Epithelial cell of esophagus (primary cell): ENCODE measurements at regions not wholly inside any gene's neighbourhood (a gene's known extent, or its start where the extent isn't known, plus 50 kb on each side); places are given as distances from the start of the nearest gene placed in this dataset.

Source experiments
- DNase-seq: peaks from one replicate; pipeline ENCODE4 v3.0.0; 2010; ENCODE audit warnings: low read depth
- H3K4me3 ChIP-seq: 2 replicates; pipeline ENCODE4 v1.5.1; 2011; ENCODE audit warnings: mild to moderate bottlenecking, low read length, control low read depth
- TF ChIP-seq, protein P1 (sequence below): IDR thresholded peaks from 2 replicates; pipeline ENCODE4 v1.5.1; 2011; ENCODE audit warnings: low read depth, mild to moderate bottlenecking, low read length, control low read depth, inconsistent platforms; ENCODE audit not compliant: insufficient read depth; ENCODE audit errors: missing control alignments

GRCh38 chr12:19981944-19982343 lies 386.4 kb upstream of the PDE3A start:
- no peak for DNase-seq
- no peak overlapping the region for H3K4me3 ChIP-seq

DNA sequence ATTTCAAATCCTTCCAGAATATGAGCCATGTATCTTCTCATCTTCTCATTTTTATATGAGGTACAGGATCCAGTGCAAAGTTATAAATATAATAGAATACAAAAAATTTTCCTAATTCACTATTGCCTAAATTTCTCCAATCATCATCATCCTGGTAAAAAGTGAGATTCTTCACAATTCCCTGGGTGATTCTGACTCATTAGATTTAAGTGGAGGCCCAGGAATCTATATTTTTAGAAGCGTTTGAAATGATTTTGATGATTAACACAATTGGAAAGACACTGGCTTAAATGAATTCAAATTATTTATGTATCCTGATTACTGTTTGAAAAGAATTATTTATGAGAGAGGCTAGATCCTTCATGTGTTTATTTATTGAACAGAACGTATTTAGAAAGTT lies 380.3 kb upstream of the PDE3A start:
- no peak overlapping the region for H3K4me3 ChIP-seq
- TF ChIP-seq, protein P1, sequence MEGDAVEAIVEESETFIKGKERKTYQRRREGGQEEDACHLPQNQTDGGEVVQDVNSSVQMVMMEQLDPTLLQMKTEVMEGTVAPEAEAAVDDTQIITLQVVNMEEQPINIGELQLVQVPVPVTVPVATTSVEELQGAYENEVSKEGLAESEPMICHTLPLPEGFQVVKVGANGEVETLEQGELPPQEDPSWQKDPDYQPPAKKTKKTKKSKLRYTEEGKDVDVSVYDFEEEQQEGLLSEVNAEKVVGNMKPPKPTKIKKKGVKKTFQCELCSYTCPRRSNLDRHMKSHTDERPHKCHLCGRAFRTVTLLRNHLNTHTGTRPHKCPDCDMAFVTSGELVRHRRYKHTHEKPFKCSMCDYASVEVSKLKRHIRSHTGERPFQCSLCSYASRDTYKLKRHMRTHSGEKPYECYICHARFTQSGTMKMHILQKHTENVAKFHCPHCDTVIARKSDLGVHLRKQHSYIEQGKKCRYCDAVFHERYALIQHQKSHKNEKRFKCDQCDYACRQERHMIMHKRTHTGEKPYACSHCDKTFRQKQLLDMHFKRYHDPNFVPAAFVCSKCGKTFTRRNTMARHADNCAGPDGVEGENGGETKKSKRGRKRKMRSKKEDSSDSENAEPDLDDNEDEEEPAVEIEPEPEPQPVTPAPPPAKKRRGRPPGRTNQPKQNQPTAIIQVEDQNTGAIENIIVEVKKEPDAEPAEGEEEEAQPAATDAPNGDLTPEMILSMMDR = no peak
- no peak for DNase-seq

More at GRCh38 chr12:19981944-19982343, 386.4 kb upstream of the PDE3A start:
- TF ChIP-seq, protein P1 = no peak

GRCh38 chr12:19988459-19988873 lies 379.9 kb upstream of the PDE3A start:
- H3K4me3 ChIP-seq = no peak overlapping the region

GRCh38 chr12:19988948-19989347 lies 379.4 kb upstream of the PDE3A start:
- no peak overlapping the region for H3K4me3 ChIP-seq
- DNase-seq = no peak
- TF ChIP-seq, protein P1 = no peak

More at GRCh38 chr12:19988459-19988873, 379.9 kb upstream of the PDE3A start:
- TF ChIP-seq, protein P1 = no peak
- DNase-seq = no peak

DNA sequence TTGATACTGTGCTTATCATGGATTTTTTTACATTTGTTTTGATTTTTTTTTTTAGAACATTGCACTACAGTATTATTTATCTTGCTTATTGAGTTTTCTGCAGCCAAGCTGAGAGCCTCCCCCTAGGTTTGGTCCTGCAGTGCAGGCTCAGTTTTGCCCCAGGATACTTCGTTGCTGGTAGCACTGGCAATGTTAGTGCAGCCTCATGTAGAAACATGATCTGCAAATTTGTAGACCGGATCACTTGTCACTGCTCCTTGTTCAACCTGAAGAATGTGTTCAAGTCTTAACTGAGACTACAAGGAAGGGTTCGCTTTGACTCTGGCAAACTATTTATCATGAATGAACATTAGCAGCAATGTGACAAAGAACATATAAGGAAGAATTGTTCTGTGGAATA lies 377.2 kb upstream of the PDE3A start:
- DNase-seq = no peak
- TF ChIP-seq, protein P1 = no peak
- H3K4me3 ChIP-seq = no peak overlapping the region

DNA sequence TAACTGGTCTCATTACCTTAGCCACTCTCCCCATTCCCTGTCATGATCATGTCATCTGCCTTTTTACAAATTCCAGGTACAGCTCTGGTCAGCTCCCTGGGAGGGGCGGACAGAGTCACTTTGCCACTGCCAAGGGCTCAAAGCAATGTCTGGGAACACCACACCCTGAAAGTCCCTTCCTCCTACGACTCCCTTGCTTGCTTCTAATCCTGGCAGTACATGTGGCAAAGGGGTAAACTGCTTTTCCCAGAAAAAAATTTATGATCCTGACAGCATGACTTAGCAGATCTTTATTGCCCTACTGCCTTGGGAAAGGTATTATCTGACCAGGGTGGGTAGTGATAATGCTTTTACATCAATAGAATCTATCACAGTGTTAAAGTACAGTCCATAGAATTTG lies 376.0 kb upstream of the PDE3A start:
- TF ChIP-seq, protein P1 = no peak
- DNase-seq = no peak
- no peak overlapping the region for H3K4me3 ChIP-seq

- H3K4me3 ChIP-seq = no peak overlapping the region
- DNase-seq = no peak
- TF ChIP-seq, protein P1 = no peak
Observed at GRCh38 chr12:19994968-19995367, 373.4 kb upstream of the PDE3A start.
